OCI-LY1 (cell line): ENCODE measurements at regions not wholly inside any gene's neighbourhood (a gene's known extent, or its start where the extent isn't known, plus 50 kb on each side); places are given as distances from the start of the nearest gene placed in this dataset.

Experiments used
- H2AFZ ChIP-seq: fragments of 200-600 bp; sonication (generic), shearing (Covaris generic); 2 replicates; pipeline ENCODE4 v1.6.0; 2014; ENCODE audit warnings: antibody characterized with exemption, mild to moderate bottlenecking, low read length
- H3F3A ChIP-seq: fragments of 200-600 bp; sonication (generic), shearing (Covaris generic); 2 replicates; pipeline ENCODE4 v1.6.0; 2014; ENCODE audit warnings: mild to moderate bottlenecking, antibody characterized with exemption, low read length, moderate library complexity; ENCODE audit not compliant: insufficient read depth
- H3K27ac ChIP-seq: fragments of 200-600 bp; sonication (generic); 2 replicates; pipeline ENCODE4 v1.5.1; 2014; ENCODE audit warnings: low read length, mixed run types, mild to moderate bottlenecking, low read depth; ENCODE audit not compliant: poor library complexity, severe bottlenecking
- H3K27me3 ChIP-seq: fragments of 200-600 bp; sonication (generic); 2 replicates; pipeline ENCODE4 v1.6.0; 2014; ENCODE audit warnings: antibody characterized with exemption, mild to moderate bottlenecking, low read length, moderate library complexity; ENCODE audit not compliant: insufficient read depth
- H3K36me3 ChIP-seq: fragments of 200-600 bp; sonication (generic); 2 replicates; pipeline ENCODE4 v1.6.1; 2014; ENCODE audit warnings: mild to moderate bottlenecking, antibody characterized with exemption, low read length, moderate library complexity, mixed read lengths; ENCODE audit not compliant: insufficient read depth
- H3K4me1 ChIP-seq: fragments of 200-600 bp; sonication (generic); 2 replicates; pipeline ENCODE4 v1.5.1; 2014; ENCODE audit warnings: mild to moderate bottlenecking, low read length, moderate library complexity; ENCODE audit not compliant: insufficient read depth, severe bottlenecking
- H3K4me2 ChIP-seq: fragments of 200-600 bp; sonication (generic), shearing (Covaris generic); 2 replicates; pipeline ENCODE4 v1.6.1; 2014; ENCODE audit warnings: low read length
- H3K4me3 ChIP-seq: fragments of 200-600 bp; sonication (generic); 2 replicates; pipeline ENCODE4 v1.5.1; 2014; ENCODE audit warnings: low read length, low read depth, mild to moderate bottlenecking, mixed read lengths; ENCODE audit not compliant: poor library complexity, severe bottlenecking
- H3K79me2 ChIP-seq: fragments of 200-600 bp; shearing (Covaris generic); 2 replicates; pipeline ENCODE4 v1.6.1; 2016; ENCODE audit warnings: mixed run types, low read length, mixed read lengths; ENCODE audit not compliant: insufficient read depth
- H3K9ac ChIP-seq: fragments of 200-600 bp; sonication (generic), shearing (Covaris generic); 2 replicates; pipeline ENCODE4 v1.6.1; 2014; ENCODE audit warnings: mild to moderate bottlenecking, low read length, mixed read lengths
- H3K9me2 ChIP-seq: fragments of 200-600 bp; sonication (generic), shearing (Covaris generic); 2 replicates; pipeline ENCODE4 v1.6.1; 2014; ENCODE audit warnings: low read depth, mild to moderate bottlenecking, low read length, mixed read lengths
- H3K9me3 ChIP-seq: fragments of 200-600 bp; shearing (Covaris generic); 2 replicates; pipeline ENCODE4 v1.6.1; 2014; ENCODE audit warnings: low read length, mixed read lengths
- H4K20me1 ChIP-seq: fragments of 200-600 bp; sonication (generic), shearing (Covaris generic); 2 replicates; pipeline ENCODE4 v1.6.0; 2016; ENCODE audit warnings: mild to moderate bottlenecking, low read length; ENCODE audit not compliant: insufficient read depth
- CTCF ChIP-seq: fragments of 200-600 bp; sonication (generic), shearing (Covaris generic); IDR thresholded peaks from 2 replicates; pipeline ENCODE4 v1.5.1; 2017; ENCODE audit warnings: mild to moderate bottlenecking, antibody characterized with exemption, low read length, moderate library complexity, mixed read lengths
- EZH2 ChIP-seq: fragments of 200-600 bp; sonication (generic), shearing (Covaris generic); IDR thresholded peaks from 2 replicates; pipeline ENCODE4 v1.8.0; 2017; ENCODE audit warnings: borderline replicate concordance, mixed run types, mild to moderate bottlenecking, antibody characterized with exemption, low read length, moderate library complexity, mixed read lengths

DNA sequence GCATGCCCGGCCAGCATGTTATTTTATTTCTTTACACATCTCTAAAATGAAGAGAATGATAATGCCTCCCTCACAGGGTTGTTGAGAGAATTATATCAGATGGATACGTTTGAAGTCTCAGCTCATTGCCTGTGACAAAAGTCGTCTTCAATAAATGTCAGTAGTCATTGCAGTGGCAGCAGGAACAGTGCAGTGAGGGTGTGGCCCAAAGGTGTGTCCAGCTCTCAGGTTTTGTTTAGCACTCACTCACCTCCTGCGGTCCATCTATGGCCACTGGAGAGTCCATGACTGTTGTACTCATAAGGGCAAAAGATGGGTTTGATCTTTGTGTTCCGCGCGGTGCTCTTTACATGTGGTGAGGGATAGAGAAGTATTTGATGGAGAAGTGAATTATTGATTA, 77.2 kb upstream of the TIAM2 start:
- Histone ChIP-seq H3F3A (no peaks in the 10 kb centered on the region), H3K36me3 (no peaks in the 10 kb centered on the region), H2AFZ (no peak overlapping the region), H3K9me2 (no peaks in the 10 kb centered on the region), H3K27me3 (no peaks in the 10 kb centered on the region), H3K27ac (no peak overlapping the region), H3K9ac (no peak overlapping the region), H3K4me3 (no peak overlapping the region), H3K9me3 (no peaks in the 10 kb centered on the region), H4K20me1 (no peaks in the 10 kb centered on the region), H3K4me2 (no peak overlapping the region), H3K79me2 (no peaks in the 10 kb centered on the region), H3K4me1 (no peaks in the 10 kb centered on the region)
- TF ChIP-seq CTCF (no peak), EZH2 (no peak)

DNA sequence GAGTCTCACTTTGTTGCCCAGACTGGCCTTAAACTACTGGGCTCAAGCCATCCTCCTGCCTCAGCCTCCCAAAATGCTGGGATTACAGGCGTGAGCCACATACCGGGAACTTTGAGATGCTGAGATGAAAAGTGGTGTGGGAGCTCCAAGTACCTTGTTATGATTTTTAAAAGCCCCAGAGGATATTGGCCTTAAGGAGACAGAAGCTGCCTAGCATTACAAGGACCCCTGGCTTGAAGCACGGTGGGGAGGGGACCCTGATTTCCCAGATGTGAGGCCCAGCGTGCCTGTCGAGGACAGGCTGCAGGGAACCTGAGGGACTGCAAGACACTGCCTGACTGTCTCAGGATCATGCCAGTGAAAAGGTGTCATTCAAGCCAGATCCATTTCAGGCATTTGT, 75.3 kb upstream of the TIAM2 start:
- H3K9ac ChIP-seq, result no peak overlapping the region
- TF ChIP-seq CTCF (no peak), EZH2 (no peak)
- no peak overlapping the region for H2AFZ ChIP-seq

GRCh38 chr6:154920495-154921200, 74.5 kb upstream of the TIAM2 start:
- H3K4me3 ChIP-seq, result no peak overlapping the region
- no peaks in the 10 kb centered on the region for H3K4me1 ChIP-seq
- H3K79me2 ChIP-seq, result no peaks in the 10 kb centered on the region
- H3K9me2 ChIP-seq, result no peaks in the 10 kb centered on the region
- H3K9ac ChIP-seq, result no peak overlapping the region
- H3K9me3 ChIP-seq, result no peaks in the 10 kb centered on the region
- no peaks in the 10 kb centered on the region for H3K27me3 ChIP-seq
- no peaks in the 10 kb centered on the region for H4K20me1 ChIP-seq
- TF ChIP-seq CTCF, result no peak
- no peaks in the 10 kb centered on the region for H3K36me3 ChIP-seq
- H3K4me2 ChIP-seq, result no peak overlapping the region
- H2AFZ ChIP-seq, result no peak overlapping the region
- no peaks in the 10 kb centered on the region for H3F3A ChIP-seq
- no peak overlapping the region for H3K27ac ChIP-seq

More for the DNA sequence above, 75.3 kb upstream of the TIAM2 start:
- Histone ChIP-seq H3K36me3 (no peaks in the 10 kb centered on the region), H4K20me1 (no peaks in the 10 kb centered on the region), H3K4me2 (no peak overlapping the region), H3K27ac (no peak overlapping the region), H3K4me3 (no peak overlapping the region), H3K9me3 (no peaks in the 10 kb centered on the region), H3K4me1 (no peaks in the 10 kb centered on the region), H3K27me3 (no peaks in the 10 kb centered on the region), H3K79me2 (no peaks in the 10 kb centered on the region), H3K9me2 (no peaks in the 10 kb centered on the region), H3F3A (no peaks in the 10 kb centered on the region)
